HG02588 (cell line): ENCODE measurements at regions not wholly inside any gene's neighbourhood (a gene's known extent, or its start where the extent isn't known, plus 50 kb on each side); places are given as distances from the start of the nearest gene placed in this dataset.

Source experiments
- ATAC-seq: cut with Tn5 transposase; IDR thresholded peaks from one replicate; pipeline ENCODE4 v1.9.1; 2021; ENCODE audit warnings: mild to moderate bottlenecking, moderate library complexity; ENCODE audit not compliant: unreplicated experiment

DNA sequence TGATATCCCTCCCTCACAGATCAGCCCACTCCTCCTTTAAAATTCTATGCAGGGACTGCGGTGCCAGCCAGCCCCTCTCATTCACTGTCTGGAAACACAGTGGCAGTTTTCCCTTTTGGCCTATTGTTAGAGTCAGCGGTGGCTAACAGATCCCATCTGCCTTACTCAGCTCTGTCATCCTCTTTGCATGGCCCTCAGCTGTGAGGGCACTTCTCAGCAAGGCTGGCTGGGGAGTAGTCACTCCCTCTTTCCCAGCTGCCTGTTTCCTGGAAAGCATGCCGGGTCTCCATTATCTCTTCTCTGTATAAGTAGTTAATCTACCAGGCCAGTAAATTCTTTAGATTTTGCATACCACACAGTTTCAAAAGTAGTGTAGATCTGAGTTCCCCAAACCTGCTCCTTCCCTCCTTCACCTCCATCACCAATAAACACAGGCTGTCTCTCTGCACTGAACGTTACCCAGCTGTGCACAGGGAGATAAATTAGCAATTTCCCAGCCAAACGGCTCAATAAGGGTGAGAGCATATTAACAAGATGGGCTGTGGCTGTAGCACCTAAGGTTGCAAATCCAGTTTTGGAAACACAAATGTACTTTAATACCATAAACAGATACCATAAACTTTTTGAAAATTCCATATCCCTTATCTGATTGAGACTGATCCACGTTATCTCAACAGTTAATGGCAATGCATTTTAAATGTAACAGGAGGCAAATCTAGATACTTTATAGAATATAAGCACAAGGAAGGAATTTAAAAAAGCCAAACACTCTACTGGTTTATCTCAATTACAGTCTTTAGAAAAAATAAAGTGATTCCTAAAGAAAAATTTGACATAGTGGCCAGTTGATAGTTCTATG is 229.3 kb downstream of the ANKRD50 start:
- no peak for ATAC-seq

DNA sequence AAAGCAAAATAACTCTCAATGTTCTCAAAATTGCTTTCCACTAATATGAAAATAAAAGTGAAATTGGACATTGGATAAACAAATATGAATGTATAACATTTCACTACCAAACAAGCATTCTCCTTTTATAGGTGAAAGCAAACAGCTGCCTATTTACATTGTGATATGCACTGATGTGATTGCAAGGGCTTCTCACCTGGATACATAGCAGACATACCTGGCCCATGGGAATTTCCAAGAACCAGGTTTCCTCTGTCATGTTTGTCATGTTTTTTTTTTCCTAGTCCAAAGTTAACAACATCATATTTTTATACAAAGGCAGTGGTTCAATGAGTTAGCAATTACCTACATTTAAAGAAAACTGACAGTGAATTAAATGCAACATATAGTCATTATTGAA is 228.5 kb downstream of the ANKRD50 start:
- ATAC-seq: no peak

DNA sequence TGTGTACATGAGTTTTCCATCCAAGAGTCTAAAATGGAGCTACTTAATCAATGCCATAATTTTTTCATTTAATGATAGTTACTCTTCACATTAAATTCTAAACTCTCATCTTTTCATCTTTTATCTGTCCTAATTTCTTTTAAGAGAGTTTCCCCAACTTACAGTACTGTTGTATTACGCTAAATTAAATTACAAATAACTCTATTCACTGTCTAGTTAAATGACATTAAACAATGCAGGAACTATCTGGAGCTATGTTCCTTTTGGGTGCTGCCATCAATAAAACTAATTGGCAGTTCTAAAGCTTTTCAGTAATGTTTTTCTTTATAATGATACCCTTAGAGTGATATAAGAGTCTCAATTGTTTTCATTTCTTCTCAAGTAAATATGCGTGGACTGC is 227.6 kb downstream of the ANKRD50 start:
- no peak for ATAC-seq

DNA sequence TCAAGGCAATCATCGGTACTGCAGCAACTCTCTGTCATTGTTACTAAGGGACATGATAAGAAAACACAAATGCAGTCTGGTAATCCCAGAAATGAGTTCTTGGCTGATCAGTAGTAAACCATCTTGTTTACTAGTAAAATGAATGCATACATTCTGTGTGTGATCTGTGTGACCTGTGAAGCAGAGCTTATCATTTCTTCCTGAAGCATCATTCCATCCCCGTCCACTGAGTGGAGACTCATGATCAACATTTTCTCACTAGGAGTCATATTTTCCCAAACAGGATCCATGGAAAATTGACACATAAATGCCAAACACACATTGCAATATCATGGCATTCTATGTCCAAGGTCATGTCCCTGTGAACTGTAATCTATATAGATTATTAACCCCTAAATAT is 226.1 kb downstream of the ANKRD50 start:
- no peak for ATAC-seq

DNA sequence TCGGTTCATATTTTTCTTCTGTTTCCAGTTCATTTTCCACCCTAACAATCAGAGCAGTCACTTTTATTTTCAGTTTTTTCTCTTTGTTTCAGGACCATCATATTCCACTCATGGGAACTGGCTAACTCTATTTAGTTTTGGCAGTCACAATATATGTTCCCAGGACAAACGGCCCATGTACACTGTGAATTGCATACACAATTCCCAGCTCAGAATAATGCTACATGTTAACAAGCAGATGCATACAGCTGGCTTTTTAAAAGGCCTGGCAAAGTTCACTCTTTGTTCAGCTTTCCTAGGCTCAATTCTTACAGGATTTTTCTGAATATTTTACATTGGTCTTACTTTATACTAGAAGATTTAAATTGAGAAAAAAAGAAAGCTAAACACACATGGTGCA is 224.9 kb downstream of the ANKRD50 start:
- ATAC-seq: no peak

DNA sequence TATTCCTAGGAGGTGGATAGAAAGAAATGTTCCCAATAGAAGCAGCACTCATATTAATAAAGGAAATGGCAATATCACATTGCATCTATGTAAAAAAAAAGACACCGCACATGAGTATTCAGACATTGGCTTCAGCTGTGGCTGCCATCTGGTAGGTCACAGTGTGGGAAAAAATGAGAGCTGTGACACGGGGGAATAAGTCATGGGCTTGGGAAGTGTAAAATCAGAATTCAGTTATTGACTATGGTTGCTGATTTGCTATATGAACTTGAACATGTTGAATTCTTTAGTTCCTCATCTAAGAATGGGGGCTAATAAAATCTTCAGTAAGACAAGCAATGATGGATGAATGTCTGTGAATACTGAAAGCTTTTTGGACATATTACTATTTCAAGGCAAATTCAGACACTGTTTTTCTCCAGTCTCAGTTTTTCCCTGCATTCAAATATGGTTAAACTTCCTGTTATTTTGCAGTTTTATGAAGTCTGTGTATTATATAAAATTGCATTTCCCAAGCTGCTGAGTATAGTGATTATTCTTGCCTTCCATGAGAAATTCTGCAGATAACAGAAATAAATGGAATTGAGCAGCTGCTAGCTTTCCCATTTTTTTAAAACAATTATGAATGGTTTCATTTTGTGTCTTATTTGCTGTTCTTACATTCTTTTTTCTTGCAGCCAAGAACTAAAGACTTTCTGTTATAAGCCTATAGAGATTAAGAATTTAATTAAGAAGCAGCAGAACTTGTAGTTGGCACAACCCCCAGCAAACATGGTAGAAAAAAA is 221.0 kb downstream of the ANKRD50 start:
- no peak for ATAC-seq

DNA sequence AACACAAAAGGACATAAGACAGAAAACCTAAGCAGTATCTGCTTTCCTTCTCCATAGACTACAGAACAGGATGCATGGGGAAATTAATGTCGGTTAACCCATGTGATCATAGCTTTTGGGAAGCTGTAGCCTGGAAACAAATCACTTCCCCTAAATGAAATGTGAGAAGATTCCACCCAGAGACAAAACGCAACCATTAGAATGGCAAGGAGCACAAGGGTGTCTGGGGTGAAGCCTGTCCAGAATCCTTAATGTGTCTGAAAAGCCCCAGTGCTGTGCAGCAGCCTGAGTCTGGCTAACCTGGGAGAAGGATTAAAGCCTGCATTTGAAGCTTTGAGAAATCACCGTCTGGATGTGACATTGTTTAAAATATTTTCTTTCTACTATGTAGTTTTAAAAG is 213.3 kb downstream of the ANKRD50 start:
- no peak for ATAC-seq

DNA sequence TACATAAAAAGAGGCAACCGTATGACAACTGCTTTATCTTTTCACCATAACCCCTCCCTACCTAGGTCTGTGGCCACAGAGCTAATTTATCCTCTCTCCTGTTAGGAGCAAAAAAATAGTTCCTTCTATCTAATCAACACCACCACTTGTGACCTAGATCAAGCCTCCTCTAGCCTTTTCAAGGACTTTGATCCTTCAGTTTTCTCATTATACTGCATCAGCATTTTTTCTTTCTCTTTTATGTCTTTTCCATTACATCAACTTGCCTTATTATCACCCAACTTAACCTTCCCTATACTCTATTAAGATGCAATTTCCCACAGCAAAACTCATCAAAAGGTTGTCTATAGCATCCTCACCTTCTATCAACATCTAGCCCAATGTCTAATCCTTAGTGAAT is 211.0 kb downstream of the ANKRD50 start:
- no peak for ATAC-seq

DNA sequence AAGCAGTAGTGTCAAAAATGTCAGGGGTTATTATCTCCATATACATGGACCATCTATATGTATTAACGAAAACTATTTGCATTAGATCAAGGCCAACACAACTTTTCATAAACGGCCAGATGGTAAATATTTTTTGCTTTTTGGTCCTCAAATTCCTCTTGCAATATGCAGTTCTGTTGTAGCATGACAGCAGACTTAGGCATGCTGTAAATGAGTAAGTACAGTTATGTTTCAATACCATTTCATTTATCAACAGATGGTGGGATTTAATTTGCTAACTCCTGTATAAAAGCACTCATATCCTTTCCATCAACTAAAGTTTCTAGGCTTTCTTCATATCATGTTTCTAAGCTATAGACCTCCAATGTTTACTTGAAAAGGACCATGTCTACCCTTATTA is 208.1 kb downstream of the ANKRD50 start:
- ATAC-seq: no peak

DNA sequence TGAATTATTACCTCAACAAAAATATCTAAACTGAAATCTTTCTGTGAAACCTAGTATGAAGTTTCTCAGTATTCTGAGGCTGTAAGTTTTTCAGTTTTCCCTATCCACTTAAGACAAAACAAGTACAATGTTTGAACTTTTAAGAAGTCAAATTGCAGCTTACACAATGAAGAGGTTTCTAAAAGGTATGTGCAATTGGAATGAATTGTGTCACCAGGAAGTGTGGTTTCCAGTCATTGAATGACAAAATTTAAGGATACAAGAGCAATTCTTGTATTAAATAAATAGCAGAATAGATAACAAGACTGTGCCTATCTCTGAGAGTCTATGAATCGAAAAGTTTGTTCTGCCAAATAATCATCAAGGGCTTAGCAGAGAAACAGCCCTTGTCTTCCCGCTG is 207.3 kb downstream of the ANKRD50 start:
- ATAC-seq: no peak

DNA sequence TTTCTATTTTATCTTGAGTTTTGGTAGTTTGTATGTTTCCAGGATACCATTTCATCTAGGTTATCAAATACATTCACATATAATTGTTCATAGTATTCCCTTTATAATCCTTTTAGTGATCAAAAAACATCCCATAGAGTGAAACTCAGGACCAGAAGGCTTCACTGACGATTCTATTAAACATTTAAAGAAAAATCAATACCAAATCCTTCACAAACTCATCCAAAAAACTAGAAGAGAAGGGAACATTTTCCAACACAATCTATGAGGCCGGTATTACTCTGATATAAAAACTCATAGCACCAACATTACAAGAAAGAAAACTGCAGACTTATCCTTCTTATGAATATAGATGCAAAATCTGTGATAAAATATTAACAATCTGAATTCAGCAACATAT is 203.4 kb downstream of the ANKRD50 start:
- ATAC-seq: no peak

DNA sequence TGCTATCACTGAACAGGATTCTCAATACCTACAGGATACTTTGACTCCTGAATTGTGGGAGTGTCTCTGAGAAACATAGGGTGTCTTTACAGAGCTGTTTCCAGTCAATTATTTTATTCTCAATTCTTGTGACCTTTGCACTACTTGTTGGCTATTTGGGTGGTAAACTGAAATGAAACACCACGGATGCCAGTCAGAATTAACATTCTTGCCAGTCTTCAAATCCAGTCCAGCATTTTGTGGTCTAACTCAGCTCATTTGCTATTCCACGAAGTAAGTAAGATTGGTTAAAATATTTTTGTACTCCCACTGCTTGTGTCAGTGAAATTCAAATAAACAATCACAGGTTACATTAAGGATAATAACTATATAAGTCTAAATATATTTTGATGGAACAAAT is 197.9 kb downstream of the ANKRD50 start:
- ATAC-seq: no peak

DNA sequence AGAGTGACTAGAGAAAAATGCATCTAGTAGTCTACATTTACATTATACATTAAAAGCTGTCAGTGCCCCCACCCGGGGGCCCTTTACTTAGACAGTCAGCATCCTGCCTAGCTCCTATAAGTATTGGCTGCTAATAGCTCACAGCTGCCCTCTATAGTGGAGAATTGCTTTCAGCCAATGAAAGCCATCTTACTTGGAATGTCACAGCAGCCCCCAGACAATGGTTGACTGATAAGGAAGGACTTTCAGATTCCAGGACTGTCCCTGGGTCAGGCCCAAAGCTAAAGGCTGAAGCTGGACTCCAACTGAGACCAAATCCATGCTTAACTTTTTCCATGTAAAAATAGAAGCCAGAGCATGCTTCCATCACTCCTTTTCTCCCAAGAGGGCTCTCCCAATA is 196.9 kb downstream of the ANKRD50 start:
- ATAC-seq: no peak

DNA sequence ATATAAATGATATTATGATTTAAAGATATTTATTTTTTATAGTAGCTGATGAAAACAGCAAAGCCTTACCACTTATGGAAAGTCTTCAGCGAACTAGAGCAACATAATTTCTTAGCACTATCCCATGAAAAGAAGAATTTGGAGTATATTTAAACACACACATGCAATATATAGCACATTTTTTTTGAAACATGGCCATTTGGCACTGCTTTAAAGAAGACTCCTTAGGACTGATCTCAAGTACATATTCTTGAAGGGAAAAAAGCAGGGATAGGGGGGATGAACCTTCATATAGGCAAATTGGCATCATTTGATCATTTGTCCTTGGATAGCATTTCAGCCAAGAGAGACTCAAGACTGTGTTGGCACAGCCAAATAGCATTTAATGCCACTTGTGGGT is 193.3 kb downstream of the ANKRD50 start:
- ATAC-seq: no peak

DNA sequence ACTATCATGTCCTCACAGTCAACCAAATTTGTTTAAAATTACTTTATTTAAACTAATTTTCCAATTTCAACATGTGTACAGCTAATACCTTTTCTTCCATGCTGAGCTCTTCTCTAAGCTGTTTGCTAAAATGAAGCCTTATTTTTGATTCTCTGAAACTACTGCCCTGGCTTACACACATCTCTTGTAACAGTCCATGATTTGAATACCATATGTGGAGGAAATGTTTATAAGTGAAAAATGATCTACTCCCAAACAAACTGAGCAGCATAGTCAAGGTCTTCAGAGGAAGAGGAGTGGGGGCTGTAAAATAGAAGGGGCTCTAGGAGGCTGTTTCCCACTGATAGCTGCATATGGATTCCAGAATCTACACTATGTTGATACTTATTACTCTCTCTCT is 188.7 kb downstream of the ANKRD50 start:
- no peak for ATAC-seq

DNA sequence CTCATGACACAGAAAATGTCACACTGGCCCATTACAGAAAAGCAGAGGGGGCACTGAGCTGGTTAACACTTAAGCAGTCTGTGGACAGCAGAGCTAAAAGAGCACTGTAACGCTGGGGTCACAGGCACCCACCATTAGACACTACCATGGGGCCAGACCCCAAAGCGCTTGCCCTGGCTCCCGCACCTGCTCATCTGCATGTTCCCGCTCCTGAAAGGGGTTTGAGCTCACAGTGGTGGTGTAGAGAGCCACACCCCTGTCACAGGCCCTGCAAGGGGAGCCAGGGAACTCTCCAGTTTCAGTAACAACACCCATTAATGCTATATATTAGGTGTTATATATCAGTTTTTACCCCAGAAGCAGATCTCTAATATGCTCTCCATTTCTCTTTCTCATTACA is 187.0 kb downstream of the ANKRD50 start:
- ATAC-seq: no peak

DNA sequence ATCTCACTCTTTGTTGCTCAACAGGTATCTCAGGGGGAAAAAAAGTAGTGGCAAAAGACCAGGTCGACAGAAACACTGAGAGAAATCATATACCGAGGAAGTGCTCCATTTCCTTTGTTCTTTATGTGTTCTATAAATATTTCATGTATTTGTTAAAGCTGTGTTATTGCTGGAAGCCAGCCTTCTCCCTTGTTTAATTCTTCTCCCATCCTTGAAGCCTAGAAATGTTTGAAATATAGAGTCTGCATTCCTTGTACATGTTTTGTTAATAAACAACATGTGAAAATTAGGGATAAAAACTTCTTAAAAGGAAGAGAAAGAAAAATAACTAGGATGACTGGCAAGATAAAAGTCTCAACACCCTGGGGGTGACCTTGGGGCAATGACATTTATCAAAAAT is 186.2 kb downstream of the ANKRD50 start:
- ATAC-seq: no peak

DNA sequence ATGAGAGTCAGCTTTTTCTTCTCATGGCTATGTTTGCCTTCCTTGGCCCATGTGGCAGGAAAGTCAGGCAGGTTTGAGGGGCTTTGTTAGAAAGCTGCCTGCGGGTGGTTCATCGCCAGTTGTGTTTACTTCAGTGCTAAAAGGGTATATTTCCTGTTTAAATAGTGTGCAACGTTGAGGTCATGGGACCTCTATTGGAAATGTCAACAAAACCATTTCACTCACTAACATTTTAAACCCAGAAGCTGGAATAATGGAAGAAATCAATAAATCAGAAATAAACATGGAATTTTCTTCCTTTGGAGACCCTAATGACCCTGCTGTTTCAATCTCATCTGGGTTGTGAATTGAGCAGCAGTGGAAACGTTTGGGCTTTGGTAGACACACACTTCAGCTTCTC is 185.8 kb downstream of the ANKRD50 start:
- no peak for ATAC-seq

DNA sequence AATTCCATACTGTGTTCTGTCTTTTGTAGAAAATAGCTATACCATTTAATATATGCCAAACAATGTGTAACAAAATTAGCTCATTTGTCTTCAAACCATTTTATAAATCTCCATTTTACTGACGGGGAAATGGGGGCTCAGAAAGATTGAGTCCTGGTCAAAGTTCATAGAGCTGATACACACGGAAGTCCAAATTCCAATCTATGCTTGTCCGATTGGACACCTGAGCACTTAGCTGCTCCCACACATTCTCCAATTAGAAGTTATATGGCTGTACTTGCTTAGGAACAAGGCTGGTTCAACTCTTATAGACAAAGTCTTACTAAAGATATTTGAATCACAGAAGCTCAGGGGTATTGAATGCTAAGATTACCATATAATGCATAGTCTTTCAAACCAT is 185.2 kb downstream of the ANKRD50 start:
- no peak for ATAC-seq

DNA sequence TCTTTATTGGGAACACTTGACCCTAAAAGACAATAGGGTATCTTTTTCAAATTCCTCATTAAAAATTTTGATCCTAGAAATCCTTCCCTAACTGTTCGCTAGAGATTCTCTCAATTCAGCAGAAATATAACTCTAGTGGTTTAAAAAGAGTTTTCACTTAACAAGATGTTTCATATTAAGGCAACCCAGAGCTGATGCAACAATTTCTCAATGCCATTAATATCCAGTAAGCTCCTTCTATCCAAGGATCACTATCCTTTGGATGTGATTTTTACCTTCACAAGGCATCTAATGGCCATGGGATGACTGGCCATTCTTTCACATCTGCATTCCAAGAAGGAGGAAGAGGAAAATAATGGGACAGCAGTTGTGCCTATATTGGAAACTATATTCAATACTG is 183.4 kb downstream of the ANKRD50 start:
- ATAC-seq: no peak

DNA sequence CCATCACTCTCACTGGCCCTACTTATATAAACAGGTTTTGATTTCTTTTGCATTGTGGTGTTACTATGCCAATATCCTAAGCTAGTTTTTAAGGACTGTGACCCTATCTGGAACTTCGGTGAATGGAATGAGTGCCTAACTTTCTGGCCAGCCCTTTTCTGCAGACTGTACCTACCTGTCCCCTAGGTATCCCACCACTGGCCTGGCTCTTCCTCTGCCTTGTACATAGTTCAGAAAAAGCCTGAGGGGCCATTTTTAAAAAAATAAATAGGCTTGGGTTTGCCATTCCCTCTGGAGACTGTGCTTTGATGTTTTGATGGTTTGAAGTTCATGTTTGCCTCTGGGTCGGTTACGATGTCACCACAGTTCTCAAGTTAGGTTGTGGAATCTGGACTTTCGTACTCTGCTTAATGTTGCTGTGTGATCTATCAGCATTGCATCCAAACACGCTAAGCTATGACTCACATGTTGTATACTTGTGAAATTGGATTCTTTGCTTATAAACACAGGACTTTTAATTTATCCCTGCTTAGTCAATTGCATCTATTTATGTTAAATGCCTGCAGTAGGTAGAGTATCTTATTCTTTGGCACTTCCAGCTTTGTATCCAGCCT is 182.0 kb downstream of the ANKRD50 start:
- ATAC-seq: no peak

DNA sequence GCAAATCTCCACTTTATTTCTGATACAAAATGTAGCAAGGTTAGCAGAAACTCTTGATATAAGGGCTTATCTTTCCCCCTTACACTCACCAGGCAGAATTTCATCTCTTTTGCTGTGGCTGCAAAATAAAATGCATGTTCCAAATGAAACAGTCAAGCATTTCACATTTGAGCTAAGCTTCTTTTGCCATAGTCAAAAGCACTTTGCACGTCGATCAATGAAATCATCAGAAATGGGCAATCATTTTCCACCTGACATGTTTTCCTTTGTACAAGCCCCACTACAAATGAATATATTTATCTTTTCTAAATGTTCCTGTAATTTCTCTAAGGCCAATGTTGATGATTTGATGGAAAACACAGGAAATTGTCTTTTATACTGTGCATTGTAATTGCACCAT is 178.4 kb downstream of the ANKRD50 start:
- ATAC-seq: no peak
